GM18861 (cell line): ENCODE measurements at regions not wholly inside any gene's neighbourhood (a gene's known extent, or its start where the extent isn't known, plus 50 kb on each side); places are given as distances from the start of the nearest gene placed in this dataset.

Source experiments
- ATAC-seq: cut with Tn5 transposase; IDR thresholded peaks from one replicate; pipeline ENCODE4 v1.9.1; 2021; ENCODE audit not compliant: unreplicated experiment

DNA sequence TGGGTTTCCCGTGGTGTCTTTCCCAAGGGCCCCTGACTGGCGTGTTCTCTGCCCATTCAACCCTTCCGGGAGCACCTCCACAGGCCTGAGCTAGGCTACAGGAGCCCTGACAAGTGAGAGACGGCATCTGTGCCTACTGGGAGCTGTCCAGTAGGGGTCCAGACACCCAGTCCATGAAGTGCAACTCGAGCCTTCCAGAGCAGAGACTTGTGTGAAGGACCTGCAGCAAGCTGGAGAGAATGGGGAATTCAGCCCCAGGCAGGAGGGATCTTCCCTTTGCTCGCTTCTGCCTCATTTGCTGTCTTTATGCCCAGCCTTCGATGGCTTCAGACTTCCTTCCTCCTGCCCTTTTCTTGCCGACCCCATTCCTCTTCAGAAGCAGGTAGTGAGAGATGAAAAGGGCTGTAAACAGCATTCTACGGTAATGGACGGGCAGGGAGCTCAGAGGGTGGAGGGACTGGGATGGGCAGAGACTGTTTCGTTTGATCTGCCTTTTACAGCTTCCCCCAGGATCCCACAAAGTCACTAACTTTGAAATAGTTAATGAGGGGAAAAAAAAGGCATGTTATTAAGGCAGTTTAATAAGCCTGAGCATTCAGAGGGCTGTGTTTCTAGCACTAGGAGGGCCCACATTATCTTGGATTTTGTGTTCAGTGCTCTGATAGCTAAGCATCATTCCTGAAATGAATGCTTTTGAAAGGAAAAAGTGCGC lies 327.6 kb downstream of the FGF9 start:
- ATAC-seq, result no peak

DNA sequence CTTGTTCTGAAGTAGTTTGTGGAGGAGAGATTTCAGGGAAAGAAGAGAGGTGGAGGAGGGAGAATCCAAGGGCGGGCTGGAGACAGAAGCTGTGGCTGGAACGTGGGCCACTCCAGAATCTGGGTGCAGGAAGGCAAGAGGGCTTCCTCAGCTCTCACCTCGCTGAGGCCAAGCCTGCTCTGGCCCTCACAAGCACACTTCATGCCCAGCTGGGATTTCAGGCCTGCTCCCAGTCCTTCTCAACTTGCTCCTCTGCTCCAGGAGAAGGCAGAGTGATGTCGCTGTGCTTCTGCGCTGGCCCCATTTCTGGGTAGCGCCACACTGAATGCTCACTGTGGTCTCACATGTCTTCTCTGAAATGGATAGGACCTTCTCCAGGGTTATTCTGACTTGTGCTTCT lies 328.8 kb downstream of the FGF9 start:
- ATAC-seq, result no peak

DNA sequence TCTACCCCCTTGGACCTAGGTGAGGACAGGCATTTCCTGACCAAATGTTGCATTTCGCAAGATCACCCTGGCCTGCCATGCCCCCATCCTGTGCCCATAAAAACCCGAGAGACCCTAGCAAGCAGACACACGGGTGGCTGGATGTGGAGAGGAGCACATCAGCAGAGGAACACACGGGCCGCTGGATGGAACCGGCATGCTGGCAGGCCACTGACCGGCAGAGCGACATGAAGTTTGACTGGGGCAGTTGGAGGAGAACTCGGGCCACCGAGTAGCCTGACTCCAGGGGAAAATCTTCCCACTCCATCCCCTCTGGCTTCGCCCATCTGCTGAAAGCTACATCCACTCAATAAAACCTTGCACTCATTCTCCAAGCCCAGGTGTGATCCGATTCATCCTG lies 329.3 kb downstream of the FGF9 start:
- no peak for ATAC-seq

DNA sequence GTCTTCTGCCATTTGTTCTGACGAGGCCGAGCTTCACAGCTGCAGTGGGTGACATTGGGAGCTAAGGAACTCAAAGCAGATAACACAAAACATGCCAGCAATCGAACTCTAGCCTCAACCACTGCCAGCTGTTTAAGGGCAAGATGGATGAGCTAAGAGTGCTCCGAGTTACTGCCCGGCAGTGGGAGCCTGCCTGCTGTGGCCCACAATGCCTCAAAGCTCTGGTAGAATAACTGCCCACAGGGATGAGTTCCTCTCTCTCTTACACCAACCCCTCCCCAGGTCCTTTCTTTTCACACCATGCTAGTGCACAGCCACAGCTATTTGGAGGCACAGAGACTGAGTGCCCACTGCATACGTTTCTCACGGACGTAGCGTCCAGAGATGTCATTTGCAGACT lies 330.5 kb downstream of the FGF9 start:
- ATAC-seq, result no peak

DNA sequence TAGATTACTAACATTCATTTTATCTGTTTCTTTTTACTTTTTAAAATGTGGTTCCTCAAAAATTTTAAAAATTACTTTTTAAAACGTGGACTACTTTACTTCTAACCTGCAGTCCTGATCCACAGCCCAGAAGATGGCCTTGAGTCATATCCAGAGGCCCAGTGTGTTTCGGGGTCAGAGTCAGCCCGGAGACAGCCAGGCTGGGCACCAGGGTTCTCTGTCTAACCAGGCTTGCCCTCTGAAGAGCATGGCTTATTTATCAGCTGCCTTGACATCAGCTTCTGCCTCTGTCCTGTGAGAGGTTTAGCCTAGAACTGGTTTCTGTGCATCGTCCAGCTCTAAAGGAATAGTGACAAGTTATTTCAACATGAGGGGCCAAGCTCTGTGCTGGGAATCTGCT lies 332.0 kb downstream of the FGF9 start:
- no peak for ATAC-seq

DNA sequence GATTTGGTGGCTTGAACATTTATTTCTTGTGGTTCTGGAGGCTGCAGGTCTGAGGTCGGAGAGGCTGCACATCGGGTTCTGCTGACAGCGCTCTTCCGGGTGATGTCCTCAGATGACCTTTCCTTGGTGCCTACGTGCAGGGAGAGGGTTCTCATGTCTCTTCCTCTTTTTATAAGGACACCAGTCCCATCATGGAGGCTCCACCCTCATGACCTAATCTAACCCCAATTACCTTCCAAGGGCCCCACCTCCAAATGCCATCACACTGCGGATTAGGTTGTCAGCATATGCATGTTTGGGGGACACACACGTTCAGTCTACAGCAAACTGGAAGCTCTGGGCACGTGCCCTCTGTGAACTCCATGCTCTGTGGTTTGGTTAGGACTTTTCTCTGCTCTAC lies 338.6 kb downstream of the FGF9 start:
- ATAC-seq, result no peak

DNA sequence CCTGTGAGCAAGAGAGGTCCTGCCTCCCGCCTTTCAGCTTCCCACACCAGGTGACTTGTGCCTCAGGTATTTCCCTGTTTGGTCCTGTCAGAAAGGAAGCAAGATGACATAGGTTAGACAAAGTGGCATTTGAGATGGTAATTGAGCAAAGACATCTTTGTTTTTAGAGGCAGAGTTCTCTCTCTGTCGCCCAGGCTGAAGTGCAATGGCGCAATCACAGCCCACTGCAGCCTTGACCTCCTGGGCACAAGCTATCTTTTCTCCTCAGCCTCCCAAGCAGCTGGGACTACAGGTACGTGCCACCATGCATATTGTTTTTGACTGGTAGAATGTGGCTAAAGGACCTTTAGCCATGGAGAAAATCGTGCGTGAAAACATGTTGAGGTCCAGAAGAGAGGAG lies 339.1 kb downstream of the FGF9 start:
- ATAC-seq, result no peak

DNA sequence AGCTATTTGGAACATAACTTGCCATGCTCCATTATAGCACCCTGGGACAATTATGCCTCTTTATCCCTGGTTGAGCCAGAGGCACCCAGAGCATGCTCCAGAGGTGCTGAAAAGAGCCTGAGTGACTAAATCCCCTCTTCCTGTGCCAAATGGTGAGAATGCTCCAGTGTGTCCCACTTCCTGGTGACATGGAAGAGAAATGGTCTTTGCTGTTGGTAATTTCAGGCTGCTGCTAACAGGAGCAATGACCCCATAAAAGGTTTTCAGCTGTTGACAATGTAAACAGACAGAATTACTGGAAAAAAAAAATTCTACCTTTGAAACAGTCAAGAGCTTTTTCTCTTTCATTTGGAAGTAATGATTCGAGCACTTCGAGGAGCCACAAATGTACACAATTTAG lies 341.8 kb downstream of the FGF9 start:
- no peak for ATAC-seq

DNA sequence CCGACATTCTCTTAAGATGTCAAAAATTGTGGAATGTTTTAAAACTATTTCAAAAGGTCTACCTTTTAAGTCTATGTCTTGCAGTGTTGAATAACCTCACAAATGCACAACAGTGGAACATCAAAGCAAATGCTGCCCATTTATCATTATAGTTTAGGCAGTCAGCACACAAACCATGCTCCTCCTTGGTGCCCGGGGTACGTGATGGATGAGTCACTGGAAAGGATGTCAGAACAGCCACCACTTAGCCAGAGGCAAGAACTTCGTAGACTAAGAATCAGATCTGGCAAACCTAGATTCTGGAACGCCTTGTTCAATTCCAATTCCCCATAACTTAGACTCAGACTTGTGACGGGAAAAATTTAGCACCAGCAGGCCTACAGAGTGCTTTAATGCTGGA lies 343.6 kb downstream of the FGF9 start:
- ATAC-seq, result no peak

DNA sequence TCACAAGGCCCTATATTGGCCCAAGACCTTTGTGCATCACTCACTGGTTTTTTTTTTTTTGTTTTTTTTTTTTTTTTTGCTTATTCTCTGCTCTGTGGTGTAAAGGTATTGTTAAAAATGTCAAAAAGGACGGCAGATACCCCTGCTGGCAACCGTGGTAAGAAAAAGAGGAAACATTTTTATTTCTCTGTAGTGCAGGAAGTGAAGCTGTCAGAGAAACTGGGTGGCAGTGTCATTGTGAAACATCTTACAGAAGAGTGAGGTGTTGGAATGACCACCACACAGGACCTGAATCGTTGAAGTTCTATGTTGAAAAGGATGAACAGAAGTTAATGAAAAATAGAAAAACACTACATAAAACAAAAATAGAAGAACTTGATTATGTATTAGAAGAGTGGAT lies 346.4 kb downstream of the FGF9 start:
- peak; percentile 98 for ATAC-seq

DNA sequence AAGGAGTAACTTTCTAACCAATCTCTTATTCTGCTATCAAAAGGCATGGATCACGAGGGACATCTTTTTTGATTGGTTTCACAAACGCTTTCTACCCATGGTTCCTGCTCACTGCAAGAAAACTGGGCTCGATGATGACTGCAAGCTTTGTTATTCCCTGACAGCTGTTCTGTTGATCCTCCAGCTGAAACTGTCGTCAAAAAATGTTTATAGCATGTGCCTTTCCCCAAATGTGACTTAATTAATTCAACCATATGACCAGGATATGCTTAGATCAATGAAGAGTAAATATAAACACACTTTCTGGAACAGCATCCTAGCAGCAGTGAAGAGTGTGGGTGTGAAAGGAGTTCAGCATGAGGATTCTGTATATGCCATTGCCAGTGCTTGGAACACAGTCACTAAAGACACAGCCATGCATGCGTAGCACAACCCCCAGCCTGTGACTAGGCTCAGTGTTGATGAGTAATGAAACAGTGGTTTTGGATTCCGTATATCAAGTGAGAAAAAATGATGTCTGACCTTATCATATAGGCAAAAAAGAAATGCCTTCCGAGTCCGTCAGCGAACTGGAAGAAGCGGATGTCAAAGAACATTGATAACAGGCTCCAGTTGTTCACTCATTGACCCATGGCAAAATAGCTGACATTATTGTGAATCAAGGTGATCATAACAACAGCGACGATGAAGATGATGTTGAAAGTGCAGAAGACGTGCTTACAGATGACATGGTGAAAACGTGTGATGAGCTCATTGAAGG lies 347.4 kb downstream of the FGF9 start:
- no peak for ATAC-seq

DNA sequence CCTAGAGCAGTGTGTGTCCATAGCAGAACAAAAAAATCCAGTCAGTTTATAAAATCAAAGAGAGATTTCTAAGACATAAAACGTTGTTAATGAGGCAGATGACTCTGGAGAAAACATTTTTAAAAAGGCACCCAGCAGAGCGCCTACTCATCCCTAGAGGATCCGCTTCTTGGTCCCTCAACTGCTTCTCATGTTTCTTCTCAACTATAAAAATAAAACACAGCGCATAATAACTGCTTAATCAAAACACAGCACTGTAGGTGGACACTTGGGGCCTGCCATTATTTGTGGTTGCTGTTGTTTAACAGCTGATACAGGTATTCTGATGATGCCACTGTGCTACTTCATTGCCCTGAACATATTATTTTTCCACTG lies 347.9 kb downstream of the FGF9 start:
- no peak for ATAC-seq

DNA sequence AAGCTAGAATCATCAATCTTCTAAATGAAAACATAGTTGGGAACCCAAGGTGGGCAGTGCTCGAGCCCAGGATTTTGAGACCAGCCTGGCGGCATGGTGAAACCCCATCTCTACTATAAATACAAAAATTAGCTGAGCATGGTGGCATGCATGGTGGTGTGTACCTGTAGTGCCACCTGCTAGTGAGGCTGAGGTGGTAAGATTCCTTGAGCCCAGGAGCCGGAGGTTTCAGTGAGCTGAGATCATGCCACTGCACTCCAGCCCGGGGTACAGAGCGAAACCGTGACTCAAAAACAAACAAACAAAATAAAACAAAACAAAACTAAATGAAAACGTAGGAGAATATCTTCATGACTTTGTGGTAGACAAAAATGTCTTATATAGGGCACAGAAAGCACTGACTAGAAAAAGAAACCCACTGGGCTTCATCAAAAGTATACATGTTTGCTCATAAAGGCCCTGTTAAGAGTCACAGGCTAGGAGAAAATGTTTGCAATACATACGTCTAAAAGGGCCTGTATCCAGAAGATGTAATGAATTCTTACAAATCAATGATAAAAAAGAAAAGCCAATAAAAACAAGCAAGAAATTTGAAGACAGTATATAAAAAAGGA lies 353.6 kb downstream of the FGF9 start:
- ATAC-seq, result no peak

DNA sequence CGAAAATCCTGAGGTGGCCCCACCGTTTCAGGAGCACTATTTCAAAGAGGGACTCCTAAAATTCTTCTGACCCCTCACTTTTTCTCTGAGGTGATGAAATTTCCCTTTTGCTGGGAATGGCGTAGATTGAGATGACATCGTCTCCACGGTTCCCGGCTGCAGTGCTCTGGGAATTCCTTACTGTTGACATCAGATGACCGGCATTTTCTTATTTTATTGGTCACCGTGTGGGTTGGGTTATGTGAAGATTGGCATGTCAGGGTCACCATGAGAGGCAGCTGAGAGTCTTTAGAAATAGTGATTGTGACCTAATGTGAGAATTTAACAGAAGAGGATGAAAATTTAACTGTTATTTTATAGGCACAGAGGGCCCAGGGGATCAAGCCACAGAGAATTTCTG lies 356.7 kb downstream of the FGF9 start:
- ATAC-seq, result no peak

DNA sequence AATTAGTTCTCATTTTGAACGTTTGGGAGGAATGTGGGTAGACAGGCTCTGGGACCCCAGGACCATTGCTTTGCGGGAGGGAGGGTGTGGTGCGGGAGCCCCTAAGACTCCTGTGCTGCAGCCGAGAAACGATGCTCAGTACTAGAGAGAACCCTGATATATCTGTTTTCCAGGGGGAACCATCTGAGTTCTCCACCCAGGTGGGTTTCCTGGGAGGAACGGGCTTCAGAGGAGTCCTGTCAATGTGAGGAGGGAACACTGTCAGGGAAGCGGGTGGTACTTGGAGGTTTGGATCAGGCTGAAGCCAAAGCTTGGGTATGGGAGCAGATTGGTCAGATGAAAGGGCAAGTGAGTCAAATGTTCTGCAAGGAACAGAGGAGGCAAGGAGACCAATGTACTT lies 358.0 kb downstream of the FGF9 start:
- ATAC-seq, result no peak

DNA sequence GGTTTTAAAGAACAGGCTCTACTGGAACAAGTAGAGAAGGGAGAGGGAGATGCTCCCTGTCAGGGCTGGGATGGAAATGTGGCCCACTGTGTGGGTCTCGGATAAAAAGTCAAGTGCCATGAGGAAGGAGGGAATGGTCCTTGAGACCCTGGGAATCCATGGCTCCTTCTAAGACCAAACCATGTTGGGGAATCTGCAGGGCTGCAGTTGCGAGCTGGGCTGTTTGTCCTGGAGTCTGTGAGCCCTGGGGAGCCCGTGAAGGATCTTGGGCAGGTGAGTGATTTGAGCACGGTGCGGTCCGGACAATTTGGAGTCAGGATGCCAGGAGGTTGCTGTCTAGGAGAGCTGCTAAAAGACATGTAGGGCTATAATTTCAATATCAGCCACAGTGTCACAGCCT lies 359.4 kb downstream of the FGF9 start:
- ATAC-seq, result no peak

DNA sequence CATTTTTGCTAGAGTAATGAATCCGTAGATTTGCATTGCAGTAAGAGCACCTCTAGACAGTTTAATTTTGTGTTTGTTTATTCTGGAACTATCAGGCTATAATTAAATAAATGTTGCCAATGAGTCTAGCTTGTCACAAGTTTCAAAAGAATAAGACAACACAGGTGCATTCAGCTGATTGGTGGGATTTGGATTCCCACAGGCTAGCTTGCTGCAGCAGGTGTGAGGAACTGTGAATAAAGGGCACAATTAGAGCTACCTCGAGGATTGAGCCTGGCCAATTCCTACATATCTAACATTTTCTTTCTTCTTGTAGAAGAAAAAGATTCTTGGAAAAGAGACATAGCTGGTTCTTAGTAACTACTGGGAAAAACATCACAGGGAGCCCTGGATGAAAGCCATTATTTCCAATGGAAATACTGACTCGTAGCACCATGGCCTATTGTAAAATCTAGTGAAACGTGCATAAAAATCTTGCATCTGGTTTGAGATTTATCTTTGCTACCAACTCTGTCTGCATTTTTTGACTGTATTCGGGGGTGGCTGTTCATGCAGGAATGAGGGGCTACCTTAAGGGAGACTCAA lies 360.9 kb downstream of the FGF9 start:
- no peak for ATAC-seq

DNA sequence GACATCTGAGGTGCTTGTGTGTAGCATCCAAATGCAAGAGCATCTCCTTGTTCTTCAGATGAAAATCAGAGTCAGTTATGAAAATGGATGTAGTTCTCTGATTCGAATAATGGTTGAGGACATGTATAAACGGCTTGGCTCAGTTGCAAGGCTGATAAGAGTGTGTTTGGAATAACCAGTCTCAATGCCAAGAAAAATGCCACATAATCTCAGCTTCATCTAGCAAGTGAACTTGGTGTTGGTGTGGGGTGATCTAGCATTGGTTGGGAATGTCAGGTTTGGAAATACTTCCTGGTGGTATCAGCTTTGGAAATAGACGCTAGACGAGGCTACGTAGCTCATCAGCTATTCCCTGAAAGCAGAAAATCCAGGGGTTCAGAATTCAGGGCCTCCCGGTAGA lies 362.0 kb downstream of the FGF9 start:
- no peak for ATAC-seq

DNA sequence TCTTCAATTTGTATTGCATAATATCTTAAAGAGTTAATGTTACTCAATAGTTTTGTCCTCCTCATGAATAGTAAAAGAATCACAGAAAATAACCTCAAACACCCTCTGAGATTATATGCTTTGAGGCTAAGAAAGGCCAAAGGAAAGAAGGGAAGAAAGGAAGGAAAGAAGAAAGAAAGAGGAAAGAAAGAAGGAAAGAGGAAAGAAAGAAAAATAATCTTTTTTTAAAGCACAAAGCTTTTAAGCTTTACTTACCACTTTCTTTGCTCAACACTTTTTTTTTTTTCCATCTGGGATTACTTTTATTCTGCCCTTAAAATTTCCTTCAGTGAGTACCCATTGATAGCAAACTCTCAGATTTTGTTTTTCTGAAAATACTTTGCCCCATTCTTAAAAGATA lies 369.1 kb downstream of the FGF9 start:
- no peak for ATAC-seq

DNA sequence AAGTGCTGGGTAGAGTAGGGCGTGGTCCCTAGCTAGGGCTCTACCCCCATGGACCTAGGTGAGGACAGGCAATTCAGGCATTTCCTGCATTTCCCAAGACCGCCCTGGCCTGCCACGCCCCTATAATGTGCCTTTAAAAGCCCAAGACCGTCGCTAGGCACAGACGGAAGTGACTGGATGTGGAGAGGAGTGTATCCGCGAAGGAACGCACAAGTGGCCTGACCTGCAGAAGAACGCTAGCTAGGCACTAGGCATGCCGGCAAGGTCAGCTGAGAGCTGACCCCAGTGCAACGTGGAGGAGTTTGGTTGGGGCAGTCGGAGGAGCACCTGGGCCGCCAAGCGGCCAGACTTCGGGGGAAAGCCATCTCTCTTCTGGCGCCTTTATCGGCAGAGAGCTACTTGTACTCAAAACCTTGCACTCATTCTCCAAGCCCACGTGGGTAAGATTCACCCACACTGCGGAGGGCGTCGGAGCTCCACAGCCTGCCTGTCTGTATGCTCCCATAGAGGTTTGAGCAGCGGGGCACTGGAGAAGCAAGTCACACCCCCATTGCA lies 370.0 kb downstream of the FGF9 start:
- no peak for ATAC-seq

DNA sequence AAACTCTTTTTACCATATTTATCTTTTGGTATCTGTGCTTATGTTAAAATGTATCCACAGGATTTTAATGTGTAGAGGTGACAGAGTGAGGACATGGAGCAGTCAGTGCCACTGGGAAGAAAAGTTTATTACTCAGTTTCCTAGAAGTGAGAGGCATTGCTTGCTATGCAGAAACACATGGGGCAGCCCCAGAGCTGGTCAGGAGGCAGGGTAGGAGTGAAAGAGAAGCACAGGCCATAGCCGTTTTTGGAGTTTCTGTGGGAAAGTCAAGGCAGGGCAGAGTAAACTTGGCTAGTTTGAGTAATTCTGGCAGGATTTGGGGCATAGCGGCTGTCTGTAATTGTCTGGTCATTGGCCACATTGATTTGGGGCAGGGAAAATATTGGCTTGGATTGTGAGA lies 370.9 kb downstream of the FGF9 start:
- no peak for ATAC-seq
